ENCODE measurements at regions not wholly inside any gene's neighbourhood (a gene's known extent, or its start where the extent isn't known, plus 50 kb on each side); places are given as distances from the start of the nearest gene placed in this dataset.

DNA sequence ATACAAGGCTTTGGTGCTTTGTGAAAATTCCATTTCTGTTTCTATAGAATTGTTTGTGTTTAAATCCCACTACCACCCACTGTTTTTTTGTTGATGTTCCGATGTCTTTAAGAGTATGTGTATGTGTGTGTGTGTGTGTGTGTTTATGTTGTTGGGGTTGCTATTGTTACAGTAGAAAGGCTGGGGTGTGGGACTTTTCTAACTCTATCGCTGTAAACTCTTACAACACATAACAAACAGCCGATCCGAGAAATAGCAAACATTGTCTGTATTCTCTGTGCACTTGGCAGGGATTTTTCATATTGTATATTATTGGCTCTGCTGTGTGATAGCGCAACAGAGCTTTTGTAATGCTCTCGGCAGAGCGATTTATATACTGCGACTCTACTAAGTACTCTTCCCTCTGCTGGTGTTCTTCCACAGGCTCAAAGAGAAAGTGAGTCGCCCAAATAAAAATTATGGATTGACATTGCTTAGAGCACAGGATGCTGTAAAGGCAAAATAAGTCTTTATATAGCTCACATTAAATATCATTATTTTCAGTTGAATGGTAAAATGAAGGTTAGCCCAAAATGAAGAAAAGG lies 492.2 kb upstream of the ARRDC3 start:
- DNase-seq (ENCODE audit: low spot score) (no peak), ATAC-seq (peak; percentile 51)
- no peaks in the 10 kb centered on the region for H3K36me3 Mint-ChIP-seq
- H3K4me3 Mint-ChIP-seq: no peak overlapping the region
- ChIA-PET CTCF (no interaction called here), POLR2A (no interaction called here)
- peaks cover 12% of the 10 kb centered on the region for H3K4me1 Mint-ChIP-seq
- no peak for TF ChIP-seq FOXK1 (CRISPR knock-in tag; IDR thresholded peaks at IDR 0.05)
- TF ChIP-seq SMAD4 (CRISPR knock-in tag; IDR thresholded peaks at IDR 0.05): no peak
- TF ChIP-seq, protein P1, sequence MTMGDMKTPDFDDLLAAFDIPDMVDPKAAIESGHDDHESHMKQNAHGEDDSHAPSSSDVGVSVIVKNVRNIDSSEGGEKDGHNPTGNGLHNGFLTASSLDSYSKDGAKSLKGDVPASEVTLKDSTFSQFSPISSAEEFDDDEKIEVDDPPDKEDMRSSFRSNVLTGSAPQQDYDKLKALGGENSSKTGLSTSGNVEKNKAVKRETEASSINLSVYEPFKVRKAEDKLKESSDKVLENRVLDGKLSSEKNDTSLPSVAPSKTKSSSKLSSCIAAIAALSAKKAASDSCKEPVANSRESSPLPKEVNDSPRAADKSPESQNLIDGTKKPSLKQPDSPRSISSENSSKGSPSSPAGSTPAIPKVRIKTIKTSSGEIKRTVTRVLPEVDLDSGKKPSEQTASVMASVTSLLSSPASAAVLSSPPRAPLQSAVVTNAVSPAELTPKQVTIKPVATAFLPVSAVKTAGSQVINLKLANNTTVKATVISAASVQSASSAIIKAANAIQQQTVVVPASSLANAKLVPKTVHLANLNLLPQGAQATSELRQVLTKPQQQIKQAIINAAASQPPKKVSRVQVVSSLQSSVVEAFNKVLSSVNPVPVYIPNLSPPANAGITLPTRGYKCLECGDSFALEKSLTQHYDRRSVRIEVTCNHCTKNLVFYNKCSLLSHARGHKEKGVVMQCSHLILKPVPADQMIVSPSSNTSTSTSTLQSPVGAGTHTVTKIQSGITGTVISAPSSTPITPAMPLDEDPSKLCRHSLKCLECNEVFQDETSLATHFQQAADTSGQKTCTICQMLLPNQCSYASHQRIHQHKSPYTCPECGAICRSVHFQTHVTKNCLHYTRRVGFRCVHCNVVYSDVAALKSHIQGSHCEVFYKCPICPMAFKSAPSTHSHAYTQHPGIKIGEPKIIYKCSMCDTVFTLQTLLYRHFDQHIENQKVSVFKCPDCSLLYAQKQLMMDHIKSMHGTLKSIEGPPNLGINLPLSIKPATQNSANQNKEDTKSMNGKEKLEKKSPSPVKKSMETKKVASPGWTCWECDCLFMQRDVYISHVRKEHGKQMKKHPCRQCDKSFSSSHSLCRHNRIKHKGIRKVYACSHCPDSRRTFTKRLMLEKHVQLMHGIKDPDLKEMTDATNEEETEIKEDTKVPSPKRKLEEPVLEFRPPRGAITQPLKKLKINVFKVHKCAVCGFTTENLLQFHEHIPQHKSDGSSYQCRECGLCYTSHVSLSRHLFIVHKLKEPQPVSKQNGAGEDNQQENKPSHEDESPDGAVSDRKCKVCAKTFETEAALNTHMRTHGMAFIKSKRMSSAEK (CRISPR knock-in tag; IDR thresholded peaks at IDR 0.05; ENCODE audit: borderline replicate concordance): no peak
- no peak for TF ChIP-seq EMX1 (CRISPR knock-in tag; IDR thresholded peaks at IDR 0.05)
- TF ChIP-seq, protein P2, sequence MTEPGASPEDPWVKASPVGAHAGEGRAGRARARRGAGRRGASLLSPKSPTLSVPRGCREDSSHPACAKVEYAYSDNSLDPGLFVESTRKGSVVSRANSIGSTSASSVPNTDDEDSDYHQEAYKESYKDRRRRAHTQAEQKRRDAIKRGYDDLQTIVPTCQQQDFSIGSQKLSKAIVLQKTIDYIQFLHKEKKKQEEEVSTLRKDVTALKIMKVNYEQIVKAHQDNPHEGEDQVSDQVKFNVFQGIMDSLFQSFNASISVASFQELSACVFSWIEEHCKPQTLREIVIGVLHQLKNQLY (CRISPR knock-in tag; IDR thresholded peaks at IDR 0.05): no peak
- TF ChIP-seq, protein P3, sequence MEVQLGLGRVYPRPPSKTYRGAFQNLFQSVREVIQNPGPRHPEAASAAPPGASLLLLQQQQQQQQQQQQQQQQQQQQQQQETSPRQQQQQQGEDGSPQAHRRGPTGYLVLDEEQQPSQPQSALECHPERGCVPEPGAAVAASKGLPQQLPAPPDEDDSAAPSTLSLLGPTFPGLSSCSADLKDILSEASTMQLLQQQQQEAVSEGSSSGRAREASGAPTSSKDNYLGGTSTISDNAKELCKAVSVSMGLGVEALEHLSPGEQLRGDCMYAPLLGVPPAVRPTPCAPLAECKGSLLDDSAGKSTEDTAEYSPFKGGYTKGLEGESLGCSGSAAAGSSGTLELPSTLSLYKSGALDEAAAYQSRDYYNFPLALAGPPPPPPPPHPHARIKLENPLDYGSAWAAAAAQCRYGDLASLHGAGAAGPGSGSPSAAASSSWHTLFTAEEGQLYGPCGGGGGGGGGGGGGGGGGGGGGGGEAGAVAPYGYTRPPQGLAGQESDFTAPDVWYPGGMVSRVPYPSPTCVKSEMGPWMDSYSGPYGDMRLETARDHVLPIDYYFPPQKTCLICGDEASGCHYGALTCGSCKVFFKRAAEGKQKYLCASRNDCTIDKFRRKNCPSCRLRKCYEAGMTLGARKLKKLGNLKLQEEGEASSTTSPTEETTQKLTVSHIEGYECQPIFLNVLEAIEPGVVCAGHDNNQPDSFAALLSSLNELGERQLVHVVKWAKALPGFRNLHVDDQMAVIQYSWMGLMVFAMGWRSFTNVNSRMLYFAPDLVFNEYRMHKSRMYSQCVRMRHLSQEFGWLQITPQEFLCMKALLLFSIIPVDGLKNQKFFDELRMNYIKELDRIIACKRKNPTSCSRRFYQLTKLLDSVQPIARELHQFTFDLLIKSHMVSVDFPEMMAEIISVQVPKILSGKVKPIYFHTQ (CRISPR knock-in tag; IDR thresholded peaks at IDR 0.05): no peak
- TF ChIP-seq, protein P4, sequence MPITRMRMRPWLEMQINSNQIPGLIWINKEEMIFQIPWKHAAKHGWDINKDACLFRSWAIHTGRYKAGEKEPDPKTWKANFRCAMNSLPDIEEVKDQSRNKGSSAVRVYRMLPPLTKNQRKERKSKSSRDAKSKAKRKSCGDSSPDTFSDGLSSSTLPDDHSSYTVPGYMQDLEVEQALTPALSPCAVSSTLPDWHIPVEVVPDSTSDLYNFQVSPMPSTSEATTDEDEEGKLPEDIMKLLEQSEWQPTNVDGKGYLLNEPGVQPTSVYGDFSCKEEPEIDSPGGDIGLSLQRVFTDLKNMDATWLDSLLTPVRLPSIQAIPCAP (CRISPR knock-in tag; IDR thresholded peaks at IDR 0.05): no peak
- TF ChIP-seq ETV6 (CRISPR knock-in tag; IDR thresholded peaks at IDR 0.05): no peak
- TF ChIP-seq, protein P5, sequence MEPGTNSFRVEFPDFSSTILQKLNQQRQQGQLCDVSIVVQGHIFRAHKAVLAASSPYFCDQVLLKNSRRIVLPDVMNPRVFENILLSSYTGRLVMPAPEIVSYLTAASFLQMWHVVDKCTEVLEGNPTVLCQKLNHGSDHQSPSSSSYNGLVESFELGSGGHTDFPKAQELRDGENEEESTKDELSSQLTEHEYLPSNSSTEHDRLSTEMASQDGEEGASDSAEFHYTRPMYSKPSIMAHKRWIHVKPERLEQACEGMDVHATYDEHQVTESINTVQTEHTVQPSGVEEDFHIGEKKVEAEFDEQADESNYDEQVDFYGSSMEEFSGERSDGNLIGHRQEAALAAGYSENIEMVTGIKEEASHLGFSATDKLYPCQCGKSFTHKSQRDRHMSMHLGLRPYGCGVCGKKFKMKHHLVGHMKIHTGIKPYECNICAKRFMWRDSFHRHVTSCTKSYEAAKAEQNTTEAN (CRISPR knock-in tag; IDR thresholded peaks at IDR 0.05): no peak
- no peaks in the 10 kb centered on the region for H3K27me3 Mint-ChIP-seq (ENCODE audit: low read depth)
- H3K9me3 Mint-ChIP-seq: peaks cover 4% of the 10 kb centered on the region
- no peak overlapping the region for H3K27ac Mint-ChIP-seq

DNA sequence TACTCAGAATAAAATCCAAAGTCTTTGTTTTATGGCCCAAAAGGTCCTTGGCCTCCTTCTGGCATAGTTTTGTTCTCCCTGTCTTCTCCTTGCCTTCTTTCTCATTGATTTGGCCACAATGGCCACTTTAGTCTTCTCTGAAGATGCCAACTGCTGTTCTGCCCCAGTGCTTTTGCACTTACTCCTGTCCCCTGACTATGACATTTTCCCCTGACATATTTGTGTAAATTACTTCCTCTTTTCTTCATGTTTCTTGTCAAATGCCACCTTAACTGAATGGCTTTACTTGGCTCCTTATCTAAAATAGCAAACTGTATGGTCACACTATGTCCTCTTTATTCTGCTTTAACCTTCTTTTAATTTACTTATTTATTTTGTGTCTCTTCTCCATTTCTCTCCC lies 484.7 kb upstream of the ARRDC3 start:
- peak overlapping the region; percentile 14; the same call in 1 of the 2 replicates for H3K27ac Mint-ChIP-seq
- ATAC-seq (no peak), DNase-seq (ENCODE audit: low spot score) (no peak)
- H3K9me3 Mint-ChIP-seq: 0 out of 2 replicates have a peak, but pooled peaks cover 5% of the 10 kb centered on the region
- TF ChIP-seq, protein P6, sequence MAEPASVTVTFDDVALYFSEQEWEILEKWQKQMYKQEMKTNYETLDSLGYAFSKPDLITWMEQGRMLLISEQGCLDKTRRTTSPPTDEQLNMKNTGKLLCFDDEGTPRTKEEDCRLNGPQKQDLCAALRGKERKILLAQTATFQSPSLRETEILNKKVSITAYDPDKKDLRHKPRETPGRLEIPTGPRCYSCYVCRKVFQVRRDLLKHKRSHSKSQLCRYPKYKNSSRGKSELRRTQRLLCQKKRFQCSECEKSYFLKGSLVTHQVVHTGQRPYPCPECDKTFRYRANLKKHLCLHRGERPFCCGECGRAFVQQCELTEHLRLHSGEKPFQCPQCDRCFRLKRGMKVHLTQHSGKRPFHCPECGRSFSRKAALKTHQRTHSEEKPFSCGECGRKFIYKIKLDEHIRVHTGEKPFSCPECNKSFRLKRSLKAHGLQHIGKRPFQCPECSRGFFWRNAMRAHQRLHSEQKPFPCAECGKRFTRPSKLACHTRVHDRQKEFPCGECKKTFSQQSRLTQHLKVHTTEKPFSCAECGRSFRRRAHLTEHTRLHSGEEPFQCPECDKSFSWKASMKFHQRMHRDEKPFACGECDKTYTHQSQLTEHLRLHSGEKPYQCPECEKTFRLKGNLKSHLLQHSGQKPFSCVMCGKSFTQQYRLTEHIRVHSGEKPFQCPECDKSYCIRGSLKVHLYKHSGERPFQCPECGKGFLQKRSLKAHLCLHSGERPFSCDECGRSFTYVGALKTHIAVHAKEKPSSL (CRISPR knock-in tag; conservative IDR thresholded peaks at IDR 0.05): no peak
- TF ChIP-seq ZNF396 (CRISPR knock-in tag; IDR thresholded peaks at IDR 0.05; ENCODE audit: borderline replicate concordance): no peak
- TF ChIP-seq EMX1 (CRISPR knock-in tag; IDR thresholded peaks at IDR 0.05): no peak
- no peak overlapping the region for H3K4me3 Mint-ChIP-seq
- no peaks in the 10 kb centered on the region for H3K27me3 Mint-ChIP-seq (ENCODE audit: low read depth)
- no peaks in the 10 kb centered on the region for H3K36me3 Mint-ChIP-seq
- POLR2A ChIA-PET: no interaction called here
- CTCF ChIA-PET: no interaction called here
- peaks cover 32% of the 10 kb centered on the region for H3K4me1 Mint-ChIP-seq
